Prostate gland (tissue), 2 donors: ENCODE measurements at regions not wholly inside any gene's neighbourhood (a gene's known extent, or its start where the extent isn't known, plus 50 kb on each side); places are given as distances from the start of the nearest gene placed in this dataset.

Source experiments
- CTCF ChIP-seq, 4 experiments: fragments of 200-600 bp in 2 of 4; fragments of 450-650 bp in 2 of 4; sonication (generic) in 2 of 4; IDR thresholded peaks; 1 replicate in 3 of 4; 2 replicates in 1 of 4; pipeline ENCODE4 v1.5.1; 2016 to 2019; ENCODE audit warnings: antibody characterized with exemption in 4 of 4, mild to moderate bottlenecking in 2 of 4, moderate library complexity in 2 of 4
- POLR2A ChIP-seq: fragments of 450-650 bp; IDR thresholded peaks from one replicate; pipeline ENCODE4 v1.6.1; 2016; ENCODE audit warnings: antibody characterized with exemption, mild to moderate bottlenecking
- POLR2AphosphoS5 ChIP-seq: sonication (generic); formaldehyde crosslinking; IDR thresholded peaks from one replicate; pipeline ENCODE4 v1.6.1; 2017; ENCODE audit warnings: antibody characterized with exemption

DNA sequence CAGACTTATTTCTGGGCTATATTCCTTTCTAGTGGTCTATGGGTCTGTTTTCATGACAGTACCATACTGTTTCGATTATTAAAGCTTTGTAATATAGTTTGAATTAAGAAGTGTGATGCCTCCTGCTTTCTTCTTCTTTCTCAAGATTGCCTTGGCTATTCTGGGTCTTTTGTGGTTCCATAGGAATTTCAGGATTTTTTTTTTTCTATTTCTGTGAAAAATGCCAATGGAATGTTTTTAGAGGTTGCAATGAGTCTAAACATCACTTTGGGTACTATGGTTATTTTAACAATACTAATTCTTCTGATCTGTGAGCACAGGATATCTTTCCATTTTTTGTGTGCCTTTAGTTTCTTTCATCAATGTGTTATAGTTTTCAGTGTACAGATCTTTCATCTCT, 204.3 kb upstream of the HCCS start:
- no peak for TF ChIP-seq CTCF (IDR thresholded peaks at IDR 0.05)
- TF ChIP-seq POLR2A: no peak
- no peak for TF ChIP-seq POLR2AphosphoS5
